Spinal cord (tissue), 9 donors: ENCODE measurements at regions not wholly inside any gene's neighbourhood (a gene's known extent, or its start where the extent isn't known, plus 50 kb on each side); places are given as distances from the start of the nearest gene placed in this dataset.
"Not testable (repeated sequence)": the region's sequence is repeated elsewhere in the genome, so short reads cannot be mapped to it uniquely, and the experiment has no call there.

Experiments
- DNase-seq, 6 donors: peaks; one replicate each; pipeline versions ENCODE4 v3.0.0 to v3.0.0-alpha.2; 2013 to 2015; ENCODE audit warnings: low spot score in 6 of 6, low read depth in 4 of 6
- H3K27ac ChIP-seq: one replicate; pipeline ENCODE4 v1.5.1; 2013; ENCODE audit warnings: low read depth, low read length, control low read depth
- H3K27me3 ChIP-seq: one replicate; pipeline ENCODE4 v1.6.1; 2013; ENCODE audit warnings: low read length; ENCODE audit not compliant: control insufficient read depth, insufficient read depth
- H3K36me3 ChIP-seq: one replicate; pipeline ENCODE4 v1.6.1; 2013; ENCODE audit warnings: low read length; ENCODE audit not compliant: control insufficient read depth, insufficient read depth
- H3K4me1 ChIP-seq: one replicate; pipeline ENCODE4 v1.6.1; 2013; ENCODE audit warnings: low read length; ENCODE audit not compliant: control insufficient read depth, insufficient read depth
- H3K4me3 ChIP-seq: one replicate; pipeline ENCODE4 v1.5.1; 2013; ENCODE audit warnings: low read depth, low read length, control low read depth
- H3K9me3 ChIP-seq: one replicate; pipeline ENCODE4 v1.6.1; 2013; ENCODE audit warnings: low read length; ENCODE audit not compliant: control insufficient read depth, insufficient read depth
- WGBS: methylation state at CpG from one replicate; pipeline ENCODE4 v1.1.5; 2013; ENCODE audit warnings: missing lambda C conversion rate; ENCODE audit not compliant: insufficient coverage; 5-methylcytosine and 5-hydroxymethylcytosine counted together
- donor health status: healthy.

GRCh38 chr3:181497358-181497757 lies 214.4 kb upstream of the SOX2 start:
- Histone ChIP-seq H3K36me3 (no peaks in the 10 kb centered on the region), H3K9me3 (no peaks in the 10 kb centered on the region)
- 0% methylated on average over 1 of the region's 3 CpGs for WGBS

DNA sequence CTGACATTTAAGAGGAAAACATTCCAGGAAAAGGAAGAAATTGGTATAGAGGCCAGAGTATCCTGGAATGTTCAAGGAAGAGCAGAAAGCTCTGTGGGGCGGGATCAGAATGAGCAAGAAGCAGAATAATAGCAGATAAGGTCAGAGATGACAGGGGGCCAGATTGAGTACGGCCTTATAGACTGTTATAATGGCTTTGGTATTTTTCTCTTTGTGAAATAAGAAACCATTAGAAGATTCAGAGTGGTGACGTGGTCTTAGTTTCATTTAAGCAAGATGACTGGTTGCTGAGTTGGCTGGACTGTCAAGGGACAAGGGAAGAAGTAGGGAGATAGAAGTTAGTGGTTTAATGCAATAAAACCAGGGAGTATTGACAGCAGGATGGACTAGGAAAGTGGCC lies 218.3 kb upstream of the SOX2 start:
- Histone ChIP-seq H3K9me3 (peaks cover 2% of the 10 kb centered on the region), H3K27ac (no peak overlapping the region), H3K4me1 (no peaks in the 10 kb centered on the region), H3K4me3 (no peak overlapping the region), H3K27me3 (no peaks in the 10 kb centered on the region), H3K36me3 (no peaks in the 10 kb centered on the region)
- DNase-seq: no peak
- WGBS: 91% methylated on average over 3 of the region's 3 CpGs

More at GRCh38 chr3:181497358-181497757, 214.4 kb upstream of the SOX2 start:
- Histone ChIP-seq H3K27me3 (no peaks in the 10 kb centered on the region), H3K4me1 (no peaks in the 10 kb centered on the region), H3K4me3 (no peak overlapping the region), H3K27ac (no peak overlapping the region)
- DNase-seq: peak in 2 of 6 donors; percentile 77 to 86

DNA sequence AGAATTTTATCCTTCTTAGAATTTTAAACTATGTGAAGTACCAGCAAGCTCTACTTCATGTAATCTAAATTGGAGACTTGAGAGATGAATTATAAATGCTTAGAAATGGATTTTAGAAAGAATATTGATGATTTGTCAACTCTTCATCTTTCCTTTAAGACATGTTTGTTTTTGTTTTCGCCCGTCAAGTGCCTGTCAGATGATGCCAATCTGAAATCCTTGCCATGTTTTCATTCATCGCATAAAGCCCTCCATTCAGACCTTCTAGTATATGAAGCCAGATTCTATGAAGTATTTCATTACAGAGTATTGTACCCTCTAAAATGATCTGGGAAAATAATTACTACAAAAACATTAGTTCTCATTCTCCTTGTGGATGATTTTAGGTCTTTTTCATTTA lies 223.2 kb upstream of the SOX2 start:
- no peaks in the 10 kb centered on the region for H3K27me3 ChIP-seq
- no peak overlapping the region for H3K27ac ChIP-seq
- peaks cover 2% of the 10 kb centered on the region for H3K9me3 ChIP-seq
- peaks cover 2% of the 10 kb centered on the region for H3K4me1 ChIP-seq
- H3K4me3 ChIP-seq: no peak overlapping the region
- peak in 1 of 6 donors; percentile 40 for DNase-seq
- no peaks in the 10 kb centered on the region for H3K36me3 ChIP-seq
- WGBS: no CpG with 5 or more reads among the region's 3 CpGs

GRCh38 chr3:181487236-181487978 lies 224.3 kb upstream of the SOX2 start:
- H3K4me3 ChIP-seq: no peak overlapping the region
- WGBS: no CpG with 5 or more reads among the region's 5 CpGs
- H3K4me1 ChIP-seq: peaks cover 2% of the 10 kb centered on the region
- DNase-seq: peak in 2 of 6 donors; percentile 29 to 35
- H3K27me3 ChIP-seq: no peaks in the 10 kb centered on the region
- no peak overlapping the region for H3K27ac ChIP-seq
- H3K36me3 ChIP-seq: no peaks in the 10 kb centered on the region
- peaks cover 2% of the 10 kb centered on the region for H3K9me3 ChIP-seq

DNA sequence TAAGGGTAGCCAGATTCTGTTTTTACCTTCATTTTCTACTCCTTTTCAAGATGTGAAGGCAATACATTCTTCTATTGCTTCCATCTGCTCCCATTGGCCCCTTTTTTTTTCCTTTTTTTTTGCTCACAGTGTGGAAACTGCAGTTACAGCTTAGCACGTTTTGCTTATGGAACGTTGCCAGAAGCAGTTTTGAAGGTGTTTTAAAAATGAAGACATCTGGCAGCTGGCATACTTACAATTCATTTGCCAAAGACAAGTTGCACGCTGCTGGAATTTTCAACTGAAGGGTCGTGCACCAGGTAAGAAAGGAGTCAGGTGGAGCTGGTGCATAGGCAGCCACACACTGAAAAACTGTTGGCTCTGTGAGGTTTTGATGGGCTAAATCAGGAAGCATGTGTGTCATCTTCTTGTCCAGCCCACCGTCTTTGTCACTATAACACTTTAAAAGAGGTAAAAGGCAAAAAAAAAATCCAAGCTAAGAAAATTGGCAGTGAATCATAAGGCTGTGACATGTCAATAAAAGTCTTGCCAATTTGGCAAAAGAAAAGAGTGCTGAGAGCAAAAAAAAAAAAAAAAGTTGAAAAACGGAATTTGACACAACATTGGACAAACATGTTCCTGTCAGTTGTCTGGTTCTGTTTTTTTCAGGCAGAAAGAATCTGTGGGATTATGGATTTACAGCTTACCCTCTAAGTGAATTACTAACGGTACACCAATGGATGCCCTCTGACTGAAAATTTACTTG lies 225.4 kb upstream of the SOX2 start:
- WGBS: 40% methylated on average over 2 of the region's 7 CpGs
- Histone ChIP-seq H3K36me3 (no peaks in the 10 kb centered on the region), H3K27me3 (no peaks in the 10 kb centered on the region), H3K4me3 (no peak overlapping the region), H3K27ac (peak overlapping the region; percentile 48), H3K4me1 (peaks cover 2% of the 10 kb centered on the region), H3K9me3 (peaks cover 2% of the 10 kb centered on the region)
- peak in 2 of 6 donors; percentile 79 to 84 for DNase-seq

GRCh38 chr3:181484026-181484425 lies 227.7 kb upstream of the SOX2 start:
- H3K9me3 ChIP-seq: no peaks in the 10 kb centered on the region
- WGBS: no CpG with 5 or more reads among the region's 1 CpG
- no peaks in the 10 kb centered on the region for H3K36me3 ChIP-seq
- H3K27ac ChIP-seq: peak overlapping the region; percentile 42
- peaks cover 2% of the 10 kb centered on the region for H3K4me1 ChIP-seq
- no peak overlapping the region for H3K4me3 ChIP-seq
- H3K27me3 ChIP-seq: no peaks in the 10 kb centered on the region
- DNase-seq: peak in 2 of 6 donors; percentile 38 to 68

DNA sequence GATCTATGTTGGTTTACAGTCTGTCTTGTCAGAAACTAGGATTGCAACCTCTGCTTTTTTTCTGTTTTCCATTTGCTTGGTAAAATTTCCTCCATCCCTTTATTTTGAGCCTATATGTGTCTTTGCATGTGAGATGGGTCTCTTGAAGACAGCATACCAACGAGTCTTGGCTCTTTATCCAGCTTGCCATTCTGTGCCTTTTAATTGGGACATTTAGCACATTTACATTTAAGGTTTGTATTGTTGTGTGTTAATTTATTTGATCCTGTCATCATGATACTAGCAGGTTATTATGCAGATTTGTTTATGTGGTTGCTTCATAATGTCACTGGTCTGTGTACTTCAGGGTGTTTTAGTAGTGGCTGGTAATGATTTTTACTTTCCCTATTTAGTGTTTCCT lies 236.6 kb upstream of the SOX2 start:
- H3K27me3 ChIP-seq, H3K27ac ChIP-seq, DNase-seq, H3K4me1 ChIP-seq, H3K36me3 ChIP-seq, H3K4me3 ChIP-seq: not testable (repeated sequence)
- WGBS: no CpG with 5 or more reads among the region's 1 CpG
- H3K9me3 ChIP-seq: peaks cover 14% of the 10 kb centered on the region

DNA sequence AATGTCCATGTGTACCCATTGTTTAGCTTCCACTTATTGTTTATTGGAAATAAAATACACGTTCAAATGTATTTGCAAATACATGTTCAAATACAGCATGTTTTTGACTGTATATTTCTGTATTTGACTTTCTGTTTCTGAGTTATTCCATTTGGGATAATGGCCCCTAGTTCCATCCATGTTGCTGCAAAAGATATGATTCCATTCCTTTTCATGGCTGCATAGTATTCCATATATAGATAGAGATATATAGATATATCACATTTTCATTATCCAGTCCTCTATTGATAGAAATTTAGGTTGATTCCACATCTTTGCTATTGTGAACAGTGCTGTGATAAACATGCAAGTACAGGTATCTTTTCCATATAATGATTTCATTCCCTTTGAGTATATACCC lies 241.4 kb upstream of the SOX2 start:
- Histone ChIP-seq H3K4me3 (no peak overlapping the region), H3K36me3 (no peaks in the 10 kb centered on the region), H3K27ac (no peak overlapping the region), H3K27me3 (no peaks in the 10 kb centered on the region), H3K4me1 (no peaks in the 10 kb centered on the region), H3K9me3 (peaks cover 9% of the 10 kb centered on the region)
- no CpG with 5 or more reads among the region's 1 CpG for WGBS
- DNase-seq: no peak

DNA sequence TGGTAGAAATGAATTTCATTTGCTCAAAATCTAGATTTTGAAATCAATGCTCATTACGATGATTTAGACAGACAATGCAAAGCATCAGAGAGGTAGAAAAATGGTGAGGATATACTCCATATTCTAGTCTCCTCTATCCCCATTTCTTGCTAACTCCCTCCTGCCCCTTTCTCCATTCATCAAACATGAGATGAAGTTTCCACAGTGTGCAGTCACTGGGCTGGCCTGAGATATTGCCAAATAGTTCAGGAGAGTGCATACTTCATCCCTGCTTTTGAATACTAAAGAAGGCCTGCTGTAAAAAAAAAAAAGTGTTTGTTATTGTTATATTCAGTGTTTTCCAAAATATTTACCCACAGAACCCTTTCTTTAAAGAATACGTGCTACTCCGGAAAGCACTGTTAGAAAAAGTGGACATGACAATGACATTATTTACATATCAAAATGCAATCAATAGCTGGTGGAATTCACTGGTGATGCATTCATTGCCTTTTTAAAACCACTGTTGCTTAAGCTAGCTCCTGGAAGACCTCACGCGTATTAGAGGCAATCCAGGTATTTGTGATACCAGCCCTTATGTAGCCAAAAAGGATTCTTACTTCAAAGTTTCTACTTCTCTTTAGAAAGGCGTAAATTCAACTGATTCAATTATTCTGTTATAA lies 247.6 kb upstream of the SOX2 start:
- H3K9me3 ChIP-seq: no peaks in the 10 kb centered on the region
- H3K4me3 ChIP-seq: no peak overlapping the region
- no peaks in the 10 kb centered on the region for H3K27me3 ChIP-seq
- no peak for DNase-seq
- peaks cover 4% of the 10 kb centered on the region for H3K4me1 ChIP-seq
- H3K27ac ChIP-seq: no peak overlapping the region
- 80% methylated on average over 2 of the region's 6 CpGs for WGBS
- H3K36me3 ChIP-seq: no peaks in the 10 kb centered on the region
